ENCODE measurements at regions not wholly inside any gene's neighbourhood (a gene's known extent, or its start where the extent isn't known, plus 50 kb on each side); places are given as distances from the start of the nearest gene placed in this dataset.
"Not testable (repeated sequence)": the region's sequence is repeated elsewhere in the genome, so short reads cannot be mapped to it uniquely, and the experiment has no call there.

- DNase-seq (ENCODE audit: low read depth): no peak
- H3K4me3 ChIP-seq (ENCODE audit: control insufficient read depth, low read depth, low read length): no peak overlapping the region
- TF ChIP-seq, protein P1, sequence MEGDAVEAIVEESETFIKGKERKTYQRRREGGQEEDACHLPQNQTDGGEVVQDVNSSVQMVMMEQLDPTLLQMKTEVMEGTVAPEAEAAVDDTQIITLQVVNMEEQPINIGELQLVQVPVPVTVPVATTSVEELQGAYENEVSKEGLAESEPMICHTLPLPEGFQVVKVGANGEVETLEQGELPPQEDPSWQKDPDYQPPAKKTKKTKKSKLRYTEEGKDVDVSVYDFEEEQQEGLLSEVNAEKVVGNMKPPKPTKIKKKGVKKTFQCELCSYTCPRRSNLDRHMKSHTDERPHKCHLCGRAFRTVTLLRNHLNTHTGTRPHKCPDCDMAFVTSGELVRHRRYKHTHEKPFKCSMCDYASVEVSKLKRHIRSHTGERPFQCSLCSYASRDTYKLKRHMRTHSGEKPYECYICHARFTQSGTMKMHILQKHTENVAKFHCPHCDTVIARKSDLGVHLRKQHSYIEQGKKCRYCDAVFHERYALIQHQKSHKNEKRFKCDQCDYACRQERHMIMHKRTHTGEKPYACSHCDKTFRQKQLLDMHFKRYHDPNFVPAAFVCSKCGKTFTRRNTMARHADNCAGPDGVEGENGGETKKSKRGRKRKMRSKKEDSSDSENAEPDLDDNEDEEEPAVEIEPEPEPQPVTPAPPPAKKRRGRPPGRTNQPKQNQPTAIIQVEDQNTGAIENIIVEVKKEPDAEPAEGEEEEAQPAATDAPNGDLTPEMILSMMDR (conservative IDR thresholded peaks at IDR 0.05; ENCODE audit: control insufficient read depth, insufficient read depth, low read depth, low read length): no peak
These were observed 236.3 kb downstream of the GALC start for GRCh38 chr14:87756661-87757060.

- peak; percentile 2 for DNase-seq (ENCODE audit: low read depth)
- TF ChIP-seq, protein P1 (conservative IDR thresholded peaks at IDR 0.05; ENCODE audit: control insufficient read depth, insufficient read depth, low read depth, low read length): no peak
- H3K4me3 ChIP-seq (ENCODE audit: control insufficient read depth, low read depth, low read length): no peak overlapping the region
These were observed 238.3 kb downstream of the GALC start for GRCh38 chr14:87754520-87755223.

GRCh38 chr14:87748558-87748957 lies 244.4 kb downstream of the GALC start:
- no peak overlapping the region for H3K4me3 ChIP-seq (ENCODE audit: control insufficient read depth, low read depth, low read length)
- TF ChIP-seq, protein P1 (conservative IDR thresholded peaks at IDR 0.05; ENCODE audit: control insufficient read depth, insufficient read depth, low read depth, low read length): no peak
- DNase-seq (ENCODE audit: low read depth): no peak

DNA sequence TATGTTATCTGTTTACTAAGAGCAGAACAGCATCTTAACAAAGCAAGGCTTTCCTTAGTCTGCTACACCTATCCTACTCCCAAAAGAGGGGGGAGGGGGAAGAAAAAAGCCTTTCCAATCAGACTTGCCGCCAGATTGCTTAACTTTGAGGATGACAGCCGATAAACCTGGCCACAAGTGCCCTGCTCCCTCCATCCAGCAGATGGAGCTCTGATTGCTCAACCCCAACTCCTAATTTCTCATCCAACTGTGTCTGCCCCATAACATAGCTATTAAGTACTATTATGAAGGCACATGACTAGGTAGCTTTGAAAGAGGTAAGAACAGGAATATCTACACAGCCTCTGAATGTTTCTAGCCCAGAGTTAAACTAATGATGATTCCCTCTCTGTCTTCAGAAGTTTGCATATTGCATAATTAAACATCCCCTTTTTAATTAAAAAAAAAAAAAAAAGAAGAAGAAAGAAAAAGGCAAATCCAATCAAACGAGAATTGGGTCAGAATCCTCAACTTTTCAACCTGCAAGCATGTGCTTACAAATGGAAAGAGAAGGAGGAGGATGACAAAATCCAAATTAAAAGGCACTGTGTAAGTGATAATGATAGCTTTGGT lies 247.4 kb downstream of the GALC start:
- H3K4me3 ChIP-seq (ENCODE audit: control insufficient read depth, low read depth, low read length): no peak overlapping the region
- TF ChIP-seq, protein P1 (conservative IDR thresholded peaks at IDR 0.05; ENCODE audit: control insufficient read depth, insufficient read depth, low read depth, low read length): peak; percentile 73
- peak; percentile 53 for DNase-seq (ENCODE audit: low read depth)

DNA sequence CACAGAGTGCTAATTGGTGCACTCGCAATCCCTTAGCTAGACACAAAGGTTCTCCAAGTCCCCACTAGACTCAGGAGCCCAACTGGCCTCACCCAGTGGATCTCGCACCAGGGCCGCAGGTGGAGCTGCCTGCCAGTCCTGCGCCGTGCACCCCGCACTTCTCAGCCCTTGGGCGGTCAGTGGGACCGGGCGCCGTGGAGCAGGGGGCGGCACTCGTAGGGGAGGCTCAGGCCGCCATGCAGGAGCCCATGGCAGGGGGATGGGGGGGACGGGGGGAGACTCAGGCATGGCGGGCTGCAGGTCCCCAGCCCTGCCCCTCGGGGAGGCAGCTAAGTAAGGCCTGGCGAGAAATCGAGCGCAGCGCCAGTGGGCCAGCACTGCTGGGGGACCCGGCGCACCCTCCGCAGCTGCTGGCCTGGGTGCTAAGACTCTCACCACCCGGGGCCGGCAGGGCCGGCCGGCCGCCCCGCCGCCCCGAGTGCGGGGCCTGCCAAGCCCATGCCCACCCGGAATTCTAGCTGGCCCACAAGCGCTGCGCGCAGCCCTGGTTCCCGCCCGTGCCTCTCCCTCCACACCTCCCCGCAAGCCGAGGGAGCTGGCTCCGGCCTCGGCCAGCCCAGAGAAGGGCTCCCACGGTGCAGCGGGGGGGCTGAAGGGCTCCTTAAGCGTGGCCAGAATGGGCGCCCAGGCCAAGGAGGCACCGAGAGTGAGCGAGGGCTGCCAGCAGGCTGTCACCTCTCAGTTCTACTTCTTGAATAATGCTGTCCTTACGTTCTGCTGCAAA lies 258.2 kb downstream of the GALC start:
- not testable (repeated sequence) for H3K4me3 ChIP-seq (ENCODE audit: control insufficient read depth, low read depth, low read length); DNase-seq (ENCODE audit: low read depth)

DNA sequence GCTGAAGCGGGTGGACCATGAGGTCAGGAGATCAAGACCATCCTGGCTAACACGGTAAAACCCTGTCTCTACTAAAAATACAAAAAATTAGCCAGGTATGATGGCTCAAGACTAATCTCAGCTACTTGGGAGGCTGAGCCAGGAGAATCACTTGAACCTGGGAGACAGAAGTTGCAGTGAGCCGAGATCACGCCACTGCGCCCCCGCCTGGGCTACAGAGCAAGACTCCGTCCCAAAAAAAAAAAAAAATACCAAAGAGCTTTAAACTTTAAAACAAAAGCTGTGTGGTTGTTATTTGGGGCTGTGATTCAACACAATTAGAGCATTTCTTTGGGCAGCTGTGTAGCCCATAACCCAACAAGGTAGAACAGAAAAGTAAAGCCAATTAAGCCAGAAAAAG lies 259.9 kb downstream of the GALC start:
- not testable (repeated sequence) for H3K4me3 ChIP-seq (ENCODE audit: control insufficient read depth, low read depth, low read length); DNase-seq (ENCODE audit: low read depth)

DNA sequence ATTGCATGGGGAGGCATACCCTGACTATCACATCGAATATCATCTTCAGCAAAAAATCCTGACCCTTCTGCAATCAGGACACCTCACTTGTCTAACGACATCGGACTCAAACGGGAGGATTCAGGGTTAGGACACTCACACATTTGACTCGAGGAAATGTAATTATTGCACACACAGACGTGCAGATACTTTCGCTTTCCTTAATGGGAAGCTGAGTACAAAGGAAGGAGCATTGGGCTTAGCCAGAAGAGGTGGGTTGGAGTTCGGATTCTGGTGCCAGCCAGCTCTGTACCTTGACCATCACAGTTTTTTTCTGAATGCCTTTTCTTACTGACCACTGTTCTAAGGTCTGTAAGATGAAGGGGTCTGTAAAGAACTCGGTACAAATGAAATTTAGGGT lies 260.4 kb downstream of the GALC start:
- DNase-seq (ENCODE audit: low read depth): no peak
- TF ChIP-seq, protein P1 (conservative IDR thresholded peaks at IDR 0.05; ENCODE audit: control insufficient read depth, insufficient read depth, low read depth, low read length): no peak
- H3K4me3 ChIP-seq (ENCODE audit: control insufficient read depth, low read depth, low read length): no peak overlapping the region
